ENCODE measurements at regions not wholly inside any gene's neighbourhood (a gene's known extent, or its start where the extent isn't known, plus 50 kb on each side); places are given as distances from the start of the nearest gene placed in this dataset.

- TF ChIP-seq, protein P1, sequence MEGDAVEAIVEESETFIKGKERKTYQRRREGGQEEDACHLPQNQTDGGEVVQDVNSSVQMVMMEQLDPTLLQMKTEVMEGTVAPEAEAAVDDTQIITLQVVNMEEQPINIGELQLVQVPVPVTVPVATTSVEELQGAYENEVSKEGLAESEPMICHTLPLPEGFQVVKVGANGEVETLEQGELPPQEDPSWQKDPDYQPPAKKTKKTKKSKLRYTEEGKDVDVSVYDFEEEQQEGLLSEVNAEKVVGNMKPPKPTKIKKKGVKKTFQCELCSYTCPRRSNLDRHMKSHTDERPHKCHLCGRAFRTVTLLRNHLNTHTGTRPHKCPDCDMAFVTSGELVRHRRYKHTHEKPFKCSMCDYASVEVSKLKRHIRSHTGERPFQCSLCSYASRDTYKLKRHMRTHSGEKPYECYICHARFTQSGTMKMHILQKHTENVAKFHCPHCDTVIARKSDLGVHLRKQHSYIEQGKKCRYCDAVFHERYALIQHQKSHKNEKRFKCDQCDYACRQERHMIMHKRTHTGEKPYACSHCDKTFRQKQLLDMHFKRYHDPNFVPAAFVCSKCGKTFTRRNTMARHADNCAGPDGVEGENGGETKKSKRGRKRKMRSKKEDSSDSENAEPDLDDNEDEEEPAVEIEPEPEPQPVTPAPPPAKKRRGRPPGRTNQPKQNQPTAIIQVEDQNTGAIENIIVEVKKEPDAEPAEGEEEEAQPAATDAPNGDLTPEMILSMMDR (IDR thresholded peaks at IDR 0.05; ENCODE audit: borderline replicate concordance, insufficient read depth, low read depth, low read length): no peak
- H3K4me3 ChIP-seq (ENCODE audit: low read depth, low read length): no peak overlapping the region
Observed at GRCh38 chr4:177008071-177008835, 215.5 kb upstream of the VEGFC start.

- no peak overlapping the region for H3K4me3 ChIP-seq (ENCODE audit: low read depth, low read length)
- TF ChIP-seq, protein P1 (IDR thresholded peaks at IDR 0.05; ENCODE audit: borderline replicate concordance, insufficient read depth, low read depth, low read length): no peak
Observed at GRCh38 chr4:177008836-177009501, 216.2 kb upstream of the VEGFC start.

GRCh38 chr4:177010418-177010817 is 217.7 kb upstream of the VEGFC start:
- TF ChIP-seq, protein P1 (IDR thresholded peaks at IDR 0.05; ENCODE audit: borderline replicate concordance, insufficient read depth, low read depth, low read length): no peak

GRCh38 chr4:177012918-177013545 is 220.3 kb upstream of the VEGFC start:
- TF ChIP-seq, protein P1 (IDR thresholded peaks at IDR 0.05; ENCODE audit: borderline replicate concordance, insufficient read depth, low read depth, low read length): no peak
- H3K4me3 ChIP-seq (ENCODE audit: low read depth, low read length): no peak overlapping the region

More at GRCh38 chr4:177010418-177010817, 217.7 kb upstream of the VEGFC start:
- no peak overlapping the region for H3K4me3 ChIP-seq (ENCODE audit: low read depth, low read length)

DNA sequence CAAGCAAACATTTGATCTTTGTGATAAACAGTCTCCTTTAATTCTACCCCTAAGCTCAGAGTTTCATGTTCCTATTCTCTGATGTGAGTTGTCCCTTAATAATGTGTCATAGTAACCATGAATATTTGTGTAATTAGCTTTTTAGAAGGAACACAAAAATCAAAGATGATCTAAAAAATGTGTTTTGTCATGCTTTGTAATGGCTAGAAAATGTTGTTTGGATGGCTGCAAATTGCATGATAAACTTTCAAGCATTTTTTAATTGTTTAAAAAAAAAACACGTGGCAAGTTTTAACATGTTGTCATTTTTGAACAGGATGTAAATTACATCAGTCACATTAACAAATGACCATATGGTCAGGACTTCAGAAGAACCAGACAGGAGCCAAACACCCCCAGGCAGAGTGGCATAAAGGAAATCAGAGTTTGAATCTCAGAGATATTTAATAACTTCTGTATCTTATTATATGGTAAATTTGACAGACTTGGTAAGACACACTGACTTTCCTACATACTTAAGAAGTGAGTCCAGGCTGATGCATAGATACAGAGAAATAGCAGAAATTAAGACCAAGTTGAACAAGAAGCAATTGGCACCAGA is 223.9 kb upstream of the VEGFC start:
- no peak overlapping the region for H3K4me3 ChIP-seq (ENCODE audit: low read depth, low read length)
- TF ChIP-seq, protein P1 (IDR thresholded peaks at IDR 0.05; ENCODE audit: borderline replicate concordance, insufficient read depth, low read depth, low read length): no peak

- TF ChIP-seq, protein P1 (IDR thresholded peaks at IDR 0.05; ENCODE audit: borderline replicate concordance, insufficient read depth, low read depth, low read length): no peak
- no peak overlapping the region for H3K4me3 ChIP-seq (ENCODE audit: low read depth, low read length)
Observed at GRCh38 chr4:177023951-177024350, 231.2 kb upstream of the VEGFC start.

Data from GM12875 (cell line).